ENCODE measurements at regions not wholly inside any gene's neighbourhood (a gene's known extent, or its start where the extent isn't known, plus 50 kb on each side); places are given as distances from the start of the nearest gene placed in this dataset.

GRCh38 chr7:136163340-136163801 lies 186.2 kb upstream of the MTPN start:
- TF ChIP-seq, protein P1, sequence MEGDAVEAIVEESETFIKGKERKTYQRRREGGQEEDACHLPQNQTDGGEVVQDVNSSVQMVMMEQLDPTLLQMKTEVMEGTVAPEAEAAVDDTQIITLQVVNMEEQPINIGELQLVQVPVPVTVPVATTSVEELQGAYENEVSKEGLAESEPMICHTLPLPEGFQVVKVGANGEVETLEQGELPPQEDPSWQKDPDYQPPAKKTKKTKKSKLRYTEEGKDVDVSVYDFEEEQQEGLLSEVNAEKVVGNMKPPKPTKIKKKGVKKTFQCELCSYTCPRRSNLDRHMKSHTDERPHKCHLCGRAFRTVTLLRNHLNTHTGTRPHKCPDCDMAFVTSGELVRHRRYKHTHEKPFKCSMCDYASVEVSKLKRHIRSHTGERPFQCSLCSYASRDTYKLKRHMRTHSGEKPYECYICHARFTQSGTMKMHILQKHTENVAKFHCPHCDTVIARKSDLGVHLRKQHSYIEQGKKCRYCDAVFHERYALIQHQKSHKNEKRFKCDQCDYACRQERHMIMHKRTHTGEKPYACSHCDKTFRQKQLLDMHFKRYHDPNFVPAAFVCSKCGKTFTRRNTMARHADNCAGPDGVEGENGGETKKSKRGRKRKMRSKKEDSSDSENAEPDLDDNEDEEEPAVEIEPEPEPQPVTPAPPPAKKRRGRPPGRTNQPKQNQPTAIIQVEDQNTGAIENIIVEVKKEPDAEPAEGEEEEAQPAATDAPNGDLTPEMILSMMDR (conservative IDR thresholded peaks at IDR 0.05; ENCODE audit: low read depth, low read length) = no peak
- TF ChIP-seq EZH2 (IDR thresholded peaks at IDR 0.05; ENCODE audit: borderline replicate concordance, low read depth, low read length, poor library complexity, severe bottlenecking) = no peak

Data from A673 (cell line).